GM12878 (cell line): ENCODE measurements at regions not wholly inside any gene's neighbourhood (a gene's known extent, or its start where the extent isn't known, plus 50 kb on each side); places are given as distances from the start of the nearest gene placed in this dataset.

Experiments
- ATAC-seq: fragments of 200-7000 bp; cut with Tn5 transposase; 3 replicates; pipeline ENCODE4 v1.9.1; 2020; ENCODE audit warnings: mild to moderate bottlenecking, moderate library complexity
- BruUV-seq: library from RNA; stranded (reverse); fragments of 400-500 nt; replicated peaks from 2 replicates; lab custom pipeline; 2021; lab: Mats Ljungman, UMichigan
- CTCF ChIA-PET: fragments of 300-600 bp; sonication (Branson Sonifier 250); formaldehyde crosslinking; extraction: SDS; loops from one replicate; lab custom pipeline; 2021; ENCODE audit warnings: inconsistent platforms; lab: Yijun Ruan, JAX
- POLR2A ChIA-PET: fragments of 350-600 bp; formaldehyde crosslinking; extraction: SDS; loops from one replicate; lab custom pipeline; 2021; ENCODE audit warnings: inconsistent platforms; lab: Charles Lee
- RAD21 ChIA-PET: fragments of 300-600 bp; sonication (Branson Sonifier 250); formaldehyde crosslinking; loops from one replicate; lab custom pipeline; 2023; ENCODE audit warnings: antibody characterized with exemption; ENCODE audit not compliant: unreplicated experiment; lab: Charles Lee
- SMC1A ChIA-PET: fragments of 300-600 bp; sonication (Branson Sonifier 250); formaldehyde crosslinking; loops from one replicate; lab custom pipeline; 2023; ENCODE audit not compliant: unreplicated experiment, uncharacterized antibody; lab: Charles Lee
- DNase-seq: peaks from one replicate; pipeline ENCODE4 v3.0.0-alpha.2; 2011; ENCODE audit warnings: low read depth, low spot score
- FAIRE-seq: peaks from 3 replicates; lab custom pipeline; 2011; peaks lifted over from hg19 to GRCh38; lab: Jason Lieb, UNC
- H2AFZ ChIP-seq: 2 replicates; pipeline ENCODE4 v1.6.0; 2011; ENCODE audit warnings: low read depth, low read length, control low read depth; ENCODE audit not compliant: control insufficient read depth
- H3K27ac ChIP-seq: 2 replicates; pipeline ENCODE4 v1.5.1; 2011; ENCODE audit warnings: control low read depth; ENCODE audit not compliant: control insufficient read depth, insufficient read depth
- H3K27me3 ChIP-seq, 2 experiments: replicated peaks in 1 of 2; 2 replicates each; pipeline versions ENCODE4 v1.6.0 to v1.6.1; 2011; ENCODE audit warnings: low read length in 1 of 2; ENCODE audit not compliant: control insufficient read depth in 2 of 2, insufficient read depth in 2 of 2
- H3K36me3 ChIP-seq, 2 experiments: 2 replicates each; pipeline ENCODE4 v1.5.1; 2011; ENCODE audit warnings: low read length in 1 of 2; ENCODE audit not compliant: control insufficient read depth in 2 of 2, insufficient read depth in 2 of 2
- H3K4me1 ChIP-seq: 2 replicates; pipeline ENCODE4 v1.6.1; 2011; ENCODE audit warnings: mild to moderate bottlenecking, low read length, moderate library complexity, mixed read lengths; ENCODE audit not compliant: control insufficient read depth, insufficient read depth
- H3K4me2 ChIP-seq: 2 replicates; pipeline ENCODE4 v1.6.0; 2011; ENCODE audit warnings: control low read depth; ENCODE audit not compliant: control insufficient read depth, insufficient read depth
- H3K4me3 ChIP-seq: fragments of 200-600 bp; sonication (generic); 2 replicates; pipeline ENCODE4 v1.5.1; 2016
- H3K79me2 ChIP-seq: 2 replicates; pipeline ENCODE4 v1.6.0; 2011; ENCODE audit warnings: low read length; ENCODE audit not compliant: control insufficient read depth, insufficient read depth
- H3K9ac ChIP-seq: 2 replicates; pipeline ENCODE4 v1.8.0; 2011; ENCODE audit warnings: low read length, control low read depth, mixed read lengths; ENCODE audit not compliant: control insufficient read depth, insufficient read depth
- H3K9me3 ChIP-seq: replicated peaks from 3 replicates; pipeline ENCODE4 v1.5.1; 2011; ENCODE audit warnings: mild to moderate bottlenecking, low read length; ENCODE audit not compliant: control insufficient read depth, insufficient read depth
- H4K20me1 ChIP-seq: 2 replicates; pipeline ENCODE4 v1.6.0; 2011; ENCODE audit not compliant: control insufficient read depth, insufficient read depth
- ATF3 ChIP-seq: IDR thresholded peaks from 2 replicates; pipeline ENCODE4 v1.6.1; 2011; ENCODE audit warnings: low read depth, mild to moderate bottlenecking, low read length, moderate library complexity, borderline replicate concordance; ENCODE audit errors: extremely low read depth
- BCL3 ChIP-seq: IDR thresholded peaks from 2 replicates; pipeline ENCODE4 v1.6.1; 2011; ENCODE audit warnings: borderline replicate concordance, low read depth, mild to moderate bottlenecking, moderate library complexity, low read length; ENCODE audit not compliant: insufficient read depth, poor library complexity, severe bottlenecking
- BRCA1 ChIP-seq: IDR thresholded peaks from 2 replicates; pipeline ENCODE4 v1.6.1; 2011; ENCODE audit warnings: low read depth, low read length, improper control_type of control experiment
- CBX5 ChIP-seq: sonication (generic); IDR thresholded peaks from 2 replicates; pipeline ENCODE4 v1.6.1; 2016; ENCODE audit warnings: low read depth, moderate library complexity, mild to moderate bottlenecking, inconsistent platforms
- CTCF ChIP-seq, 3 experiments: IDR thresholded peaks in 2 of 3; conservative IDR thresholded peaks in 1 of 3; 2 replicates each; pipeline ENCODE4 v1.5.1; 2011; ENCODE audit warnings: low read depth in 3 of 3, low read length in 3 of 3, mild to moderate bottlenecking in 3 of 3, control low read depth in 2 of 3, moderate library complexity in 2 of 3, inconsistent platforms in 1 of 3, mixed read lengths in 1 of 3; ENCODE audit not compliant: control insufficient read depth in 2 of 3, insufficient read depth in 1 of 3; ENCODE audit errors: extremely low read depth in 1 of 3
- E2F8 ChIP-seq: fragments of 450-650 bp; IDR thresholded peaks from 2 replicates; pipeline ENCODE4 v1.6.1; 2018; ENCODE audit warnings: mild to moderate bottlenecking, low read depth, moderate library complexity; ENCODE audit not compliant: partially characterized antibody
- EED ChIP-seq: sonication (generic); IDR thresholded peaks from 2 replicates; pipeline ENCODE4 v1.6.1; 2016; ENCODE audit warnings: antibody characterized with exemption, low read depth
- FOXK2 ChIP-seq: fragments of 450-650 bp; IDR thresholded peaks from 2 replicates; pipeline ENCODE4 v1.6.1; 2017; ENCODE audit warnings: mild to moderate bottlenecking, moderate library complexity
- MAX ChIP-seq: IDR thresholded peaks from 2 replicates; pipeline ENCODE4 v1.6.1; 2012; ENCODE audit warnings: low read depth, low read length, improper control_type of control experiment
- NFIC ChIP-seq: IDR thresholded peaks from 2 replicates; pipeline ENCODE4 v1.6.1; 2012; ENCODE audit warnings: low read depth, mild to moderate bottlenecking, inconsistent platforms, low read length, moderate library complexity
- NFYA ChIP-seq: IDR thresholded peaks from 2 replicates; pipeline ENCODE4 v1.6.1; 2011; ENCODE audit warnings: low read depth, mild to moderate bottlenecking, low read length, improper control_type of control experiment, borderline replicate concordance
- RBBP5 ChIP-seq: fragments of 200-600 bp; sonication (generic); conservative IDR thresholded peaks from 2 replicates; pipeline ENCODE4 v1.6.1; 2016
- WGBS: methylation state at CpG from one replicate; pipeline ENCODE4 v1.1.6; 2016; ENCODE audit warnings: low lambda C conversion rate; ENCODE audit not compliant: insufficient replicate concordance, insufficient coverage; ENCODE audit errors: missing lambda C conversion rate; 5-methylcytosine and 5-hydroxymethylcytosine counted together
- in situ Hi-C: fragments of 300-500 bp; cut with MboI; formaldehyde crosslinking; loops from 9 replicates; pipeline ENCODE4 v1.14.3; 2018; ENCODE audit warnings: mixed read lengths
- intact Hi-C: fragments of 100-400 bp; cut with micrococcal nuclease; formaldehyde crosslinking; loops from one replicate; pipeline ENCODE4 v1.14.2; 2022; ENCODE audit not compliant: unreplicated experiment

GRCh38 chr9:86802900-86803673 lies 144.2 kb downstream of the GAS1 start:
- Histone ChIP-seq H3K4me1 (no peaks in the 10 kb centered on the region), H3K27ac (no peak overlapping the region), H4K20me1 (no peaks in the 10 kb centered on the region), H3K9me3 (no peaks in the 10 kb centered on the region), H3K4me2 (no peak overlapping the region), H3K9ac (no peak overlapping the region), H3K4me3 (no peak overlapping the region), H2AFZ (no peak overlapping the region), H3K79me2 (no peaks in the 10 kb centered on the region), H3K36me3 (no peaks in the 10 kb centered on the region), H3K27me3 (no peaks in the 10 kb centered on the region; a peak in 1 of 4 replicates)
- intact Hi-C loops (no loop called here), in situ Hi-C loops (no loop called here)
- DNase-seq (no peak), FAIRE-seq (no peak), ATAC-seq (no peak)
- 53% methylated on average over 5 of the region's 5 CpGs for WGBS
- no TSS peak for BruUV-seq
- ChIA-PET CTCF (no interaction called here), POLR2A (no interaction called here), SMC1A (no interaction called here), RAD21 (no interaction called here)
- TF ChIP-seq BCL3 (no peak), BRCA1 (no peak), RBBP5 (no peak), CBX5 (no peak), FOXK2 (no peak), MAX (no peak), NFYA (no peak), E2F8 (no peak), EED (no peak), ATF3 (no peak), NFIC (no peak), CTCF (IDR thresholded peaks at IDR 0.05 in 2 of 3, conservative IDR thresholded peaks at IDR 0.05 in 1 of 3; ENCODE audit: control insufficient read depth in 2 of 3, extremely low read depth in 1 of 3, insufficient read depth in 1 of 3, low read depth in 3 of 3, low read length in 3 of 3) (no peak)
